ENCODE measurements at regions not wholly inside any gene's neighbourhood (a gene's known extent, or its start where the extent isn't known, plus 50 kb on each side); places are given as distances from the start of the nearest gene placed in this dataset.

GRCh38 chr1:193359631-193360030, 173.2 kb upstream of the B3GALT2 start:
- POLR2A ChIA-PET = no interaction called here
- DNase-seq (ENCODE audit: low read depth, low spot score) (no peak), FAIRE-seq (no peak)
- intact Hi-C loops (cut with micrococcal nuclease) (no loop called here), dilution Hi-C loops (cut with MboI; ENCODE audit: extremely low pct_ligation_motif_present, low sequenced_read_pairs) (no loop called here)
- TF ChIP-seq JUN (IDR thresholded peaks at IDR 0.05; ENCODE audit: borderline replicate concordance, insufficient read depth, insufficient read length, low read depth) (no peak), MYC (IDR thresholded peaks at IDR 0.05; ENCODE audit: low read depth, low read length) (no peak), POLR2A (IDR thresholded peaks at IDR 0.05; ENCODE audit: low read depth, low read length) (no peak), EZH2 (IDR thresholded peaks at IDR 0.05; ENCODE audit: borderline replicate concordance, low read depth, low read length, severe bottlenecking) (no peak), FOS (IDR thresholded peaks at IDR 0.05; ENCODE audit: borderline replicate concordance, insufficient read depth, low read length) (no peak)
- Histone ChIP-seq H3K4me2 (ENCODE audit: insufficient read depth, low read length) (no peak overlapping the region), H3K9me1 (replicated peaks; ENCODE audit: control insufficient read depth, extremely low read depth, insufficient read depth, low read length) (no peaks in the 10 kb centered on the region), H3K9me3 (replicated peaks; ENCODE audit: control insufficient read depth, insufficient read depth, low read length) (no peaks in the 10 kb centered on the region), H3K27ac (ENCODE audit: insufficient read depth, low read depth, low read length) (no peak overlapping the region), H3K4me3 (replicated peaks in 1 of 3; ENCODE audit: insufficient read depth in 1 of 3, low read depth in 1 of 3, low read length in 3 of 3) (no peak overlapping the region), H2AFZ (ENCODE audit: low read depth, low read length) (no peak overlapping the region), H3K27me3 (ENCODE audit: control insufficient read depth in 2 of 2, insufficient read depth in 2 of 2, low read length in 2 of 2) (no peaks in the 10 kb centered on the region), H3K4me1 (ENCODE audit: control insufficient read depth, extremely low read depth, insufficient read depth, low read length) (peaks cover 9% of the 10 kb centered on the region), H3K79me2 (ENCODE audit: control insufficient read depth, insufficient read depth, low read length) (no peaks in the 10 kb centered on the region), H3K9ac (replicated peaks; ENCODE audit: extremely low read depth, insufficient read depth, low read length) (no peak overlapping the region), H4K20me1 (replicated peaks; ENCODE audit: control insufficient read depth, extremely low read depth, insufficient read depth, low read length) (no peaks in the 10 kb centered on the region), H3K36me3 (ENCODE audit: control insufficient read depth in 2 of 2, extremely low read depth in 1 of 2, insufficient read depth in 2 of 2, low read length in 2 of 2) (no peaks in the 10 kb centered on the region)
- no TSS peak for BruUV-seq (replicated peaks)
- CTCF ChIA-PET = no interaction called here

DNA sequence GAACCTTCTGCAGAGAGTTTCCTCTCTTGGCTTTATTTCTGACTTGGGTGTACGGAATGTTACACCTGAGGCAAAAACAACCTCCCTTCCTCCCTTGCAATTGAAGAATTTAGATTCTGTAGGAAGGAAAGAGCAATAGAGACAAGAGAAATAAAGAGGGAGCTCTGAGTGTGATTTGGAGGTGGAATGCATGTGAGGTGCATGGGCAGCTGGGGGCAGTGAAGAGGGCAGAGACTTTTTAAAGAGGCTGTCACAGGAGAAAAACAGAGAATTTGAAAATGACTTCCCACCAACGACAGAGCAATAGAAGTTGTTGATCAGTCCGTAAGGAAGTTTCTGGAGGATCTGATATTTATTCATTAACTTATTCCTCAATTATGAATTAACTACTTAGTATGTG, 172.0 kb upstream of the B3GALT2 start:
- intact Hi-C loops (cut with micrococcal nuclease) (no loop called here), dilution Hi-C loops (cut with MboI; ENCODE audit: extremely low pct_ligation_motif_present, low sequenced_read_pairs) (no loop called here)
- Histone ChIP-seq H3K36me3 (ENCODE audit: control insufficient read depth in 2 of 2, extremely low read depth in 1 of 2, insufficient read depth in 2 of 2, low read length in 2 of 2) (no peaks in the 10 kb centered on the region), H3K9me3 (replicated peaks; ENCODE audit: control insufficient read depth, insufficient read depth, low read length) (no peaks in the 10 kb centered on the region), H3K79me2 (ENCODE audit: control insufficient read depth, insufficient read depth, low read length) (no peaks in the 10 kb centered on the region), H3K4me1 (ENCODE audit: control insufficient read depth, extremely low read depth, insufficient read depth, low read length) (peaks cover 11% of the 10 kb centered on the region), H3K9me1 (replicated peaks; ENCODE audit: control insufficient read depth, extremely low read depth, insufficient read depth, low read length) (no peaks in the 10 kb centered on the region), H2AFZ (ENCODE audit: low read depth, low read length) (no peak overlapping the region), H3K27ac (ENCODE audit: insufficient read depth, low read depth, low read length) (no peak overlapping the region), H3K4me3 (replicated peaks in 1 of 3; ENCODE audit: insufficient read depth in 1 of 3, low read depth in 1 of 3, low read length in 3 of 3) (no peak overlapping the region), H3K4me2 (ENCODE audit: insufficient read depth, low read length) (no peak overlapping the region), H3K9ac (replicated peaks; ENCODE audit: extremely low read depth, insufficient read depth, low read length) (no peak overlapping the region), H3K27me3 (ENCODE audit: control insufficient read depth in 2 of 2, insufficient read depth in 2 of 2, low read length in 2 of 2) (no peaks in the 10 kb centered on the region), H4K20me1 (replicated peaks; ENCODE audit: control insufficient read depth, extremely low read depth, insufficient read depth, low read length) (no peaks in the 10 kb centered on the region)
- no peak for DNase-seq (ENCODE audit: low read depth, low spot score)
- TF ChIP-seq CTCF (IDR thresholded peaks at IDR 0.05; ENCODE audit: extremely low read depth in 1 of 2, insufficient read depth in 1 of 2, low read depth in 1 of 2, low read length in 2 of 2) (no peak), GATA2 (IDR thresholded peaks at IDR 0.05; ENCODE audit: insufficient read depth, insufficient read length, low read depth, low read length) (no peak), MAX (IDR thresholded peaks at IDR 0.05; ENCODE audit: insufficient read depth, insufficient read length) (no peak), FOS (IDR thresholded peaks at IDR 0.05; ENCODE audit: borderline replicate concordance, insufficient read depth, low read length) (no peak), POLR2A (IDR thresholded peaks at IDR 0.05; ENCODE audit: low read depth, low read length) (no peak), JUN (IDR thresholded peaks at IDR 0.05; ENCODE audit: borderline replicate concordance, insufficient read depth, insufficient read length, low read depth) (no peak), MYC (IDR thresholded peaks at IDR 0.05; ENCODE audit: low read depth, low read length) (no peak), EZH2 (IDR thresholded peaks at IDR 0.05; ENCODE audit: borderline replicate concordance, low read depth, low read length, severe bottlenecking) (no peak), POLR2AphosphoS5 (IDR thresholded peaks at IDR 0.05; ENCODE audit: insufficient read depth, low read depth, low read length) (no peak)
- POLR2A ChIA-PET = no interaction called here
- CTCF ChIA-PET = interaction anchor here (1.3 kb wide), 1 partner anchor 10 kb away, joined by 4 read pairs; no protein-coding TSS in a partner anchor
- no TSS peak for BruUV-seq (replicated peaks)
- FAIRE-seq = no peak
